Right kidney (tissue), 1 donor: ENCODE measurements at regions not wholly inside any gene's neighbourhood (a gene's known extent, or its start where the extent isn't known, plus 50 kb on each side); places are given as distances from the start of the nearest gene placed in this dataset.
"Not testable (repeated sequence)": the region's sequence is repeated elsewhere in the genome, so short reads cannot be mapped to it uniquely, and the experiment has no call there.

ENCODE experiments used
- DNase-seq: peaks from one replicate; pipeline ENCODE4 v3.0.0-alpha.2; 2016

- DNase-seq: not testable (repeated sequence)
These were observed 62.1 kb upstream of the SMURF2 start for GRCh38 chr17:64724246-64724645.

- DNase-seq: no peak
These were observed 61.7 kb upstream of the SMURF2 start for GRCh38 chr17:64723781-64724180.

- DNase-seq: not testable (repeated sequence)
These were observed 59.4 kb upstream of the SMURF2 start for GRCh38 chr17:64721556-64721955.

GRCh38 chr17:64720253-64720652 is 58.1 kb upstream of the SMURF2 start:
- not testable (repeated sequence) for DNase-seq

GRCh38 chr17:64719517-64719916 is 57.4 kb upstream of the SMURF2 start:
- DNase-seq: not testable (repeated sequence)

- DNase-seq: not testable (repeated sequence)
These were observed 56.7 kb upstream of the SMURF2 start for GRCh38 chr17:64718816-64719215.

GRCh38 chr17:64718058-64718457 is 56.0 kb upstream of the SMURF2 start:
- no peak for DNase-seq

- DNase-seq: not testable (repeated sequence)
These were observed 54.4 kb upstream of the SMURF2 start for GRCh38 chr17:64716496-64716895.

- DNase-seq: not testable (repeated sequence)
These were observed 51.7 kb upstream of the SMURF2 start for GRCh38 chr17:64713786-64714185.

GRCh38 chr17:64712557-64713351 is 50.6 kb upstream of the SMURF2 start:
- not testable (repeated sequence) for DNase-seq
